ENCODE measurements at regions not wholly inside any gene's neighbourhood (a gene's known extent, or its start where the extent isn't known, plus 50 kb on each side); places are given as distances from the start of the nearest gene placed in this dataset.

GRCh38 chr18:30709595-30709994 lies 332.9 kb downstream of the DSC3 start:
- Histone ChIP-seq H3K4me1 (ENCODE audit: insufficient read depth, low read length) (no peaks in the 10 kb centered on the region), H3K4me2 (ENCODE audit: low read depth, low read length) (no peak overlapping the region), H3K27me3 (ENCODE audit: control insufficient read depth in 1 of 2, insufficient read depth in 2 of 2, low read length in 2 of 2) (no peaks in the 10 kb centered on the region), H3K36me3 (replicated peaks in 1 of 2; ENCODE audit: control insufficient read depth in 1 of 2, insufficient read depth in 2 of 2, low read length in 2 of 2) (no peaks in the 10 kb centered on the region), H3K9me3 (ENCODE audit: low read length) (no peaks in the 10 kb centered on the region), H4K20me1 (ENCODE audit: insufficient read depth, low read length) (no peaks in the 10 kb centered on the region), H2AFZ (ENCODE audit: low read length) (no peak overlapping the region), H3K4me3 (replicated peaks in 1 of 3; ENCODE audit: insufficient read depth in 1 of 3, low read depth in 2 of 3, low read length in 3 of 3) (no peak overlapping the region), H3K9ac (ENCODE audit: insufficient read depth, low read depth, low read length) (no peak overlapping the region), H3K79me2 (ENCODE audit: insufficient read depth, low read length) (no peaks in the 10 kb centered on the region), H3K27ac (ENCODE audit: extremely low read length, insufficient read depth, low read length) (no peak overlapping the region)
- TF ChIP-seq TEAD3 (CRISPR knock-in tag; optimal IDR thresholded peaks at IDR 0.05; ENCODE audit: borderline replicate concordance) = no peak
- no peak for TF ChIP-seq HOXA7 (CRISPR knock-in tag; IDR thresholded peaks at IDR 0.05)
- no peak for TF ChIP-seq ZNF275 (CRISPR knock-in tag; IDR thresholded peaks at IDR 0.05; ENCODE audit: borderline replicate concordance)
- TF ChIP-seq ZSCAN25 (CRISPR knock-in tag; IDR thresholded peaks at IDR 0.05) = no peak
- TF ChIP-seq ZNF121 (CRISPR knock-in tag; IDR thresholded peaks at IDR 0.05) = no peak
- TF ChIP-seq, protein P1, sequence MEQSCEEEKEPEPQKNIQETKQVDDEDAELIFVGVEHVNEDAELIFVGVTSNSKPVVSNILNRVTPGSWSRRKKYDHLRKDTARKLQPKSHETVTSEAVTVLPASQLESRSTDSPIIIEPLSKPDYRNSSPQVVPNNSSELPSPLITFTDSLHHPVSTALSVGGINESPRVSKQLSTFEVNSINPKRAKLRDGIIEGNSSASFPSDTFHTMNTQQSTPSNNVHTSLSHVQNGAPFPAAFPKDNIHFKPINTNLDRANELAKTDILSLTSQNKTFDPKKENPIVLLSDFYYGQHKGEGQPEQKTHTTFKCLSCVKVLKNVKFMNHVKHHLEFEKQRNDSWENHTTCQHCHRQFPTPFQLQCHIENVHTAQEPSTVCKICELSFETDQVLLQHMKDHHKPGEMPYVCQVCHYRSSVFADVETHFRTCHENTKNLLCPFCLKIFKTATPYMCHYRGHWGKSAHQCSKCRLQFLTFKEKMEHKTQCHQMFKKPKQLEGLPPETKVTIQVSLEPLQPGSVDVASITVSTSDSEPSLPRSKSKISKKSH (CRISPR knock-in tag; IDR thresholded peaks at IDR 0.05; ENCODE audit: borderline replicate concordance) = no peak
- TF ChIP-seq ZNF263 (CRISPR knock-in tag; IDR thresholded peaks at IDR 0.05) = no peak
- TF ChIP-seq RBAK (CRISPR knock-in tag; IDR thresholded peaks at IDR 0.05) = no peak
- TF ChIP-seq BRCA1 (CRISPR knock-in tag; IDR thresholded peaks at IDR 0.05) = no peak
- TF ChIP-seq ZNF609 (CRISPR knock-in tag; IDR thresholded peaks at IDR 0.05; ENCODE audit: borderline replicate concordance) = no peak
- TF ChIP-seq ZNF550 (CRISPR knock-in tag; IDR thresholded peaks at IDR 0.05; ENCODE audit: borderline replicate concordance) = no peak
- no peak for TF ChIP-seq CREB3 (CRISPR knock-in tag; IDR thresholded peaks at IDR 0.05)
- no peak for TF ChIP-seq CBX5 (CRISPR knock-in tag; IDR thresholded peaks at IDR 0.05; ENCODE audit: borderline replicate concordance)
- TF ChIP-seq, protein P2, sequence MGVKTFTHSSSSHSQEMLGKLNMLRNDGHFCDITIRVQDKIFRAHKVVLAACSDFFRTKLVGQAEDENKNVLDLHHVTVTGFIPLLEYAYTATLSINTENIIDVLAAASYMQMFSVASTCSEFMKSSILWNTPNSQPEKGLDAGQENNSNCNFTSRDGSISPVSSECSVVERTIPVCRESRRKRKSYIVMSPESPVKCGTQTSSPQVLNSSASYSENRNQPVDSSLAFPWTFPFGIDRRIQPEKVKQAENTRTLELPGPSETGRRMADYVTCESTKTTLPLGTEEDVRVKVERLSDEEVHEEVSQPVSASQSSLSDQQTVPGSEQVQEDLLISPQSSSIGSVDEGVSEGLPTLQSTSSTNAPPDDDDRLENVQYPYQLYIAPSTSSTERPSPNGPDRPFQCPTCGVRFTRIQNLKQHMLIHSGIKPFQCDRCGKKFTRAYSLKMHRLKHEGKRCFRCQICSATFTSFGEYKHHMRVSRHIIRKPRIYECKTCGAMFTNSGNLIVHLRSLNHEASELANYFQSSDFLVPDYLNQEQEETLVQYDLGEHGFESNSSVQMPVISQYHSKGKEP (CRISPR knock-in tag; IDR thresholded peaks at IDR 0.05) = no peak
- TF ChIP-seq ZNF441 (CRISPR knock-in tag; IDR thresholded peaks at IDR 0.05; ENCODE audit: borderline replicate concordance) = no peak
- TF ChIP-seq ATF1 (CRISPR knock-in tag; IDR thresholded peaks at IDR 0.05) = no peak
- CTCF ChIA-PET (ENCODE audit: low intra/inter-chr PET ratio, low total read pairs) = no interaction called here
- FAIRE-seq = no peak
- no TSS peak for BruUV-seq (replicated peaks)
- intact Hi-C loops (cut with micrococcal nuclease; ENCODE audit: unreplicated experiment) (no loop called here), in situ Hi-C loops (cut with HindIII; ENCODE audit: extremely low pct_ligation_motif_present, low pct_unique_long_range_greater_than_20kb) (no loop called here)
- POLR2A ChIA-PET = no interaction called here
- no peak for ATAC-seq
- 0% methylated on average over 1 of the region's 1 CpG for WGBS (ENCODE audit: low lambda C conversion rate)
- no peak for DNase-seq (ENCODE audit: low spot score)
